ENCODE measurements at regions not wholly inside any gene's neighbourhood (a gene's known extent, or its start where the extent isn't known, plus 50 kb on each side); places are given as distances from the start of the nearest gene placed in this dataset.

DNA sequence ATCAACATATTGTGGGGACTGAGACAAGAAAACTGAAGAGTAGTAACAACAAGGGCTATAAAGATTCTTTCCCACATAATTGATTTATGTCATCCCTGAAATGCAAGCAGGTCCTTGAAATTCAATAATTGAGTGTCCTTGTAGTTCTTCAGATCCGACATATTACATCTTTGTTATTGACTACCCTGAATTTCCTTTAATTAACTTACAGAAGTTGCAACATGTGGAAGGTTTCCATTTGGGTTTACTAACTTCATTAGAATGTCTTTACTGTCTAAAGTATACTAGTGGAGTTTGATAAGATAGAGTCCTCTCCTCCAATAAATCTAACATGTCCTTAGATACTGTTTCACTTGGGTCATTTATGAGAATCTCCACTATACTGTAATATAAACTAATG, 951.8 kb downstream of the SLC6A15 start:
- H3K4me3 ChIP-seq (ENCODE audit: insufficient read depth, low read depth, low read length): no peak overlapping the region
- H3K9me1 ChIP-seq (ENCODE audit: insufficient read depth, low read length): no peaks in the 10 kb centered on the region
- no peaks in the 10 kb centered on the region for H3K9me3 ChIP-seq (ENCODE audit: control insufficient read depth, insufficient read depth, low read length)
- dilution Hi-C loops (cut with HindIII; ENCODE audit: low sequenced_read_pairs, unreplicated experiment): no loop called here
- no peak overlapping the region for H3K14ac ChIP-seq (replicated peaks; ENCODE audit: low read depth, low read length)
- H2BK120ac ChIP-seq (ENCODE audit: low read depth, low read length): no peak overlapping the region
- H3K18ac ChIP-seq (ENCODE audit: low read depth, low read length): no peak overlapping the region
- H3K4me2 ChIP-seq (ENCODE audit: low read depth, low read length): no peak overlapping the region
- WGBS, 2 experiments (ENCODE audit: extremely low coverage in 2 of 2, insufficient read length in 1 of 2): no CpG with 5 or more reads among the region's 1 CpG
- no peak overlapping the region for H2BK5ac ChIP-seq (ENCODE audit: low read depth, low read length, poor library complexity, severe bottlenecking)
- POLR2A ChIA-PET (ENCODE audit: unreplicated experiment): no interaction called here
- H4K8ac ChIP-seq (ENCODE audit: low read depth in 2 of 2, low read length in 2 of 2): no peak overlapping the region
- intact Hi-C loops (cut with micrococcal nuclease): no loop called here
- no peak overlapping the region for H3K27ac ChIP-seq (ENCODE audit: insufficient read depth, low read length)
- ATAC-seq (ENCODE audit: low read depth) (no peak), DNase-seq (no peak)
- no peak overlapping the region for H2AK9ac ChIP-seq (replicated peaks; ENCODE audit: low read depth, low read length, poor library complexity)
- no peak overlapping the region for H3K23ac ChIP-seq (ENCODE audit: low read depth, low read length)
- no peak overlapping the region for H3K4ac ChIP-seq (ENCODE audit: low read depth, low read length)
- H4K91ac ChIP-seq (ENCODE audit: insufficient read depth, low read depth, low read length): no peak overlapping the region
- H2BK20ac ChIP-seq (ENCODE audit: low read depth, low read length): no peak overlapping the region
- no peaks in the 10 kb centered on the region for H3K36me3 ChIP-seq (ENCODE audit: control insufficient read depth, insufficient read depth, low read length)
- no peaks in the 10 kb centered on the region for H4K20me1 ChIP-seq (ENCODE audit: insufficient read depth, low read length)
- BruUV-seq (replicated peaks): no TSS peak
- in situ Hi-C loops (cut with MboI; ENCODE audit: low sequenced_read_pairs): no loop called here
- TF ChIP-seq NFE2L2 (IDR thresholded peaks at IDR 0.05; ENCODE audit: low read depth, low read length): no peak
- TF ChIP-seq MAFK (IDR thresholded peaks at IDR 0.05; ENCODE audit: low read depth, low read length): no peak
- TF ChIP-seq, protein P1, sequence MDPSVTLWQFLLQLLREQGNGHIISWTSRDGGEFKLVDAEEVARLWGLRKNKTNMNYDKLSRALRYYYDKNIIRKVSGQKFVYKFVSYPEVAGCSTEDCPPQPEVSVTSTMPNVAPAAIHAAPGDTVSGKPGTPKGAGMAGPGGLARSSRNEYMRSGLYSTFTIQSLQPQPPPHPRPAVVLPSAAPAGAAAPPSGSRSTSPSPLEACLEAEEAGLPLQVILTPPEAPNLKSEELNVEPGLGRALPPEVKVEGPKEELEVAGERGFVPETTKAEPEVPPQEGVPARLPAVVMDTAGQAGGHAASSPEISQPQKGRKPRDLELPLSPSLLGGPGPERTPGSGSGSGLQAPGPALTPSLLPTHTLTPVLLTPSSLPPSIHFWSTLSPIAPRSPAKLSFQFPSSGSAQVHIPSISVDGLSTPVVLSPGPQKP (IDR thresholded peaks at IDR 0.05; ENCODE audit: borderline replicate concordance, low read depth, low read length): no peak
- no peak for TF ChIP-seq RAD21 (IDR thresholded peaks at IDR 0.05; ENCODE audit: low read length)
- TF ChIP-seq RCOR1 (IDR thresholded peaks at IDR 0.05; ENCODE audit: insufficient replicate concordance, low read length): no peak
- TF ChIP-seq, protein P2, sequence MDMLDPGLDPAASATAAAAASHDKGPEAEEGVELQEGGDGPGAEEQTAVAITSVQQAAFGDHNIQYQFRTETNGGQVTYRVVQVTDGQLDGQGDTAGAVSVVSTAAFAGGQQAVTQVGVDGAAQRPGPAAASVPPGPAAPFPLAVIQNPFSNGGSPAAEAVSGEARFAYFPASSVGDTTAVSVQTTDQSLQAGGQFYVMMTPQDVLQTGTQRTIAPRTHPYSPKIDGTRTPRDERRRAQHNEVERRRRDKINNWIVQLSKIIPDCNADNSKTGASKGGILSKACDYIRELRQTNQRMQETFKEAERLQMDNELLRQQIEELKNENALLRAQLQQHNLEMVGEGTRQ (IDR thresholded peaks at IDR 0.05; ENCODE audit: low read depth, low read length): no peak
- TF ChIP-seq BHLHE40 (IDR thresholded peaks at IDR 0.05; ENCODE audit: low read depth, low read length): no peak
- TF ChIP-seq, protein P3, sequence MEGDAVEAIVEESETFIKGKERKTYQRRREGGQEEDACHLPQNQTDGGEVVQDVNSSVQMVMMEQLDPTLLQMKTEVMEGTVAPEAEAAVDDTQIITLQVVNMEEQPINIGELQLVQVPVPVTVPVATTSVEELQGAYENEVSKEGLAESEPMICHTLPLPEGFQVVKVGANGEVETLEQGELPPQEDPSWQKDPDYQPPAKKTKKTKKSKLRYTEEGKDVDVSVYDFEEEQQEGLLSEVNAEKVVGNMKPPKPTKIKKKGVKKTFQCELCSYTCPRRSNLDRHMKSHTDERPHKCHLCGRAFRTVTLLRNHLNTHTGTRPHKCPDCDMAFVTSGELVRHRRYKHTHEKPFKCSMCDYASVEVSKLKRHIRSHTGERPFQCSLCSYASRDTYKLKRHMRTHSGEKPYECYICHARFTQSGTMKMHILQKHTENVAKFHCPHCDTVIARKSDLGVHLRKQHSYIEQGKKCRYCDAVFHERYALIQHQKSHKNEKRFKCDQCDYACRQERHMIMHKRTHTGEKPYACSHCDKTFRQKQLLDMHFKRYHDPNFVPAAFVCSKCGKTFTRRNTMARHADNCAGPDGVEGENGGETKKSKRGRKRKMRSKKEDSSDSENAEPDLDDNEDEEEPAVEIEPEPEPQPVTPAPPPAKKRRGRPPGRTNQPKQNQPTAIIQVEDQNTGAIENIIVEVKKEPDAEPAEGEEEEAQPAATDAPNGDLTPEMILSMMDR (conservative IDR thresholded peaks at IDR 0.05; ENCODE audit: low read depth, low read length): no peak
- TF ChIP-seq MAZ (IDR thresholded peaks at IDR 0.05; ENCODE audit: borderline replicate concordance, low read depth, low read length): no peak
- no peak for TF ChIP-seq POLR2A (IDR thresholded peaks at IDR 0.05; ENCODE audit: low read depth, low read length)
- no peak for TF ChIP-seq MXI1 (IDR thresholded peaks at IDR 0.05; ENCODE audit: borderline replicate concordance, low read depth, low read length)
- TF ChIP-seq FOS (IDR thresholded peaks at IDR 0.05; ENCODE audit: low read depth, low read length): no peak
- no peak for TF ChIP-seq SMC3 (IDR thresholded peaks at IDR 0.05; ENCODE audit: low read depth, low read length)
- TF ChIP-seq RFX5 (IDR thresholded peaks at IDR 0.05; ENCODE audit: low read depth, low read length): no peak
- TF ChIP-seq CHD1 (IDR thresholded peaks at IDR 0.05; ENCODE audit: low read depth, low read length): no peak
- TF ChIP-seq CEBPB (IDR thresholded peaks at IDR 0.05; ENCODE audit: low read depth, low read length): no peak
- H3K79me1 ChIP-seq (ENCODE audit: low read depth in 1 of 2, low read length in 2 of 2): no peaks in the 10 kb centered on the region
- H2AK5ac ChIP-seq (ENCODE audit: low read depth, low read length): no peak overlapping the region
- H4K5ac ChIP-seq (ENCODE audit: low read depth, low read length): no peak overlapping the region
- no peak overlapping the region for H2AFZ ChIP-seq (replicated peaks; ENCODE audit: low read length, poor library complexity)
- no peak overlapping the region for H3K9ac ChIP-seq (ENCODE audit: low read depth, low read length)
- no peaks in the 10 kb centered on the region for H3K27me3 ChIP-seq (ENCODE audit: control insufficient read depth, insufficient read depth, low read length)
- CTCF ChIA-PET: no interaction called here
- H3K56ac ChIP-seq (ENCODE audit: extremely low read depth, insufficient read depth, low read length): no peak overlapping the region; the same call in 1 of the 2 replicates
- no peaks in the 10 kb centered on the region for H3K4me1 ChIP-seq (ENCODE audit: control insufficient read depth, insufficient read depth, low read length)
- H2BK15ac ChIP-seq (ENCODE audit: low read depth, low read length): no peak overlapping the region

Measured in IMR-90 (cell line).